Fibroblast of lung (primary cell): ENCODE measurements at regions not wholly inside any gene's neighbourhood (a gene's known extent, or its start where the extent isn't known, plus 50 kb on each side); places are given as distances from the start of the nearest gene placed in this dataset.
A peak's percentile ranks its signal among the peaks of the same experiment; 100 is the strongest.

Source experiments
- DNase-seq, 2 donors: peaks; one replicate each; pipeline versions ENCODE4 v3.0.0 to v3.0.0-alpha.2; 2010; ENCODE audit warnings: low read depth in 2 of 2
- H2AFZ ChIP-seq: 2 replicates; pipeline ENCODE4 v1.5.1; 2012; ENCODE audit warnings: low read length, control low read depth, inconsistent platforms
- H3K27ac ChIP-seq: 2 replicates; pipeline ENCODE4 v1.5.1; 2011; ENCODE audit warnings: low read length, control low read depth; ENCODE audit not compliant: insufficient read depth
- H3K27me3 ChIP-seq: 2 replicates; pipeline ENCODE4 v1.5.1; 2011; ENCODE audit warnings: mild to moderate bottlenecking, low read length; ENCODE audit not compliant: control insufficient read depth, insufficient read depth
- H3K36me3 ChIP-seq: 2 replicates; pipeline ENCODE4 v1.5.1; 2011; ENCODE audit warnings: low read length; ENCODE audit not compliant: control insufficient read depth, insufficient read depth
- H3K4me1 ChIP-seq: 2 replicates; pipeline ENCODE4 v1.5.1; 2011; ENCODE audit warnings: low read length; ENCODE audit not compliant: control insufficient read depth, insufficient read depth; ENCODE audit errors: extremely low read depth
- H3K4me2 ChIP-seq: 2 replicates; pipeline ENCODE4 v1.5.1; 2011; ENCODE audit warnings: low read length, control low read depth; ENCODE audit not compliant: insufficient read depth; ENCODE audit errors: extremely low read depth
- H3K4me3 ChIP-seq, 4 experiments: fragments of 200-600 bp in 1 of 4; sonication (generic) in 1 of 4; replicated peaks in 1 of 4; 2 replicates each; pipeline ENCODE4 v1.5.1; 2011 to 2016; ENCODE audit warnings: low read length in 4 of 4, low read depth in 3 of 4, mild to moderate bottlenecking in 3 of 4, control low read depth in 2 of 4, inconsistent platforms in 1 of 4, mixed read lengths in 1 of 4; ENCODE audit not compliant: insufficient read depth in 1 of 4; ENCODE audit errors: control extremely low read depth in 1 of 4
- H3K79me2 ChIP-seq: 2 replicates; pipeline ENCODE4 v1.5.1; 2012; ENCODE audit warnings: mild to moderate bottlenecking, low read length, inconsistent platforms; ENCODE audit not compliant: control insufficient read depth, insufficient read depth
- H3K9ac ChIP-seq: 2 replicates; pipeline ENCODE4 v1.5.1; 2011; ENCODE audit warnings: mild to moderate bottlenecking, low read length, control low read depth; ENCODE audit not compliant: insufficient read depth
- H3K9me3 ChIP-seq: 2 replicates; pipeline ENCODE4 v1.5.1; 2012; ENCODE audit warnings: low read depth, low read length; ENCODE audit not compliant: control insufficient read depth, insufficient read depth
- H4K20me1 ChIP-seq: 2 replicates; pipeline ENCODE4 v1.5.1; 2011; ENCODE audit warnings: low read length; ENCODE audit not compliant: control insufficient read depth, insufficient read depth; ENCODE audit errors: extremely low read depth
- EZH2 ChIP-seq: IDR thresholded peaks from 2 replicates; pipeline ENCODE4 v1.5.1; 2012; ENCODE audit warnings: low read length, control low read depth, mild to moderate bottlenecking; ENCODE audit errors: missing control alignments
- TF ChIP-seq, protein P1 (sequence below), 2 donors: IDR thresholded peaks in 1 of 2; conservative IDR thresholded peaks in 1 of 2; 1 replicate in 1 of 2; 2 replicates in 1 of 2; pipeline ENCODE4 v1.5.1; 2011 to 2012; ENCODE audit warnings: low read length in 2 of 2, control low read depth in 1 of 2, inconsistent platforms in 1 of 2, low read depth in 1 of 2, mild to moderate bottlenecking in 1 of 2

DNA sequence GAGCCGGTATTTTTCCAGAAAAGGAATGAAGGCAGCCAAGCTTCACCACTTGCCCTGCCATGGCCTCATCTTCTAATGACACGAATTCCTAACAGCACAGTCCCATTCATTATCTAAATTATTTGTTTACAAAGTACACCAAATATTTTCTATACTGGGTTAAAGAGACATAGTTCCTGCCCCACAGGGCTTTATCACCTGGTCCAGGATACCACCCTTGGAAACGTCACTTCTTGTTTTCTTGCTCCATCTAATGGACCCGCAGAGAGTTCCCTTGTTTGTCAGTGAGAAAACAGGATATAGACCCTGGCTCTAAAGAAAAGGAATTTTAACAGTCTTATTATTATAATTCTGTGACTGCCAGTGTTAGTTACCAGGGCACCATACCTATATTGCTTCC is 1165.4 kb downstream of the GATA3 start:
- H3K79me2 ChIP-seq = no peaks in the 10 kb centered on the region
- TF ChIP-seq, protein P1, sequence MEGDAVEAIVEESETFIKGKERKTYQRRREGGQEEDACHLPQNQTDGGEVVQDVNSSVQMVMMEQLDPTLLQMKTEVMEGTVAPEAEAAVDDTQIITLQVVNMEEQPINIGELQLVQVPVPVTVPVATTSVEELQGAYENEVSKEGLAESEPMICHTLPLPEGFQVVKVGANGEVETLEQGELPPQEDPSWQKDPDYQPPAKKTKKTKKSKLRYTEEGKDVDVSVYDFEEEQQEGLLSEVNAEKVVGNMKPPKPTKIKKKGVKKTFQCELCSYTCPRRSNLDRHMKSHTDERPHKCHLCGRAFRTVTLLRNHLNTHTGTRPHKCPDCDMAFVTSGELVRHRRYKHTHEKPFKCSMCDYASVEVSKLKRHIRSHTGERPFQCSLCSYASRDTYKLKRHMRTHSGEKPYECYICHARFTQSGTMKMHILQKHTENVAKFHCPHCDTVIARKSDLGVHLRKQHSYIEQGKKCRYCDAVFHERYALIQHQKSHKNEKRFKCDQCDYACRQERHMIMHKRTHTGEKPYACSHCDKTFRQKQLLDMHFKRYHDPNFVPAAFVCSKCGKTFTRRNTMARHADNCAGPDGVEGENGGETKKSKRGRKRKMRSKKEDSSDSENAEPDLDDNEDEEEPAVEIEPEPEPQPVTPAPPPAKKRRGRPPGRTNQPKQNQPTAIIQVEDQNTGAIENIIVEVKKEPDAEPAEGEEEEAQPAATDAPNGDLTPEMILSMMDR (conservative IDR thresholded peaks at IDR 0.05 in 1 of 2, IDR thresholded peaks at IDR 0.05 in 1 of 2; ENCODE audit: low read depth in 1 of 2, low read length in 2 of 2) = no peak
- TF ChIP-seq EZH2 = no peak
- no peak overlapping the region for H3K4me3 ChIP-seq
- H3K4me1 ChIP-seq = no peaks in the 10 kb centered on the region
- no peaks in the 10 kb centered on the region for H3K36me3 ChIP-seq
- no peaks in the 10 kb centered on the region for H4K20me1 ChIP-seq
- H3K9ac ChIP-seq = no peak overlapping the region
- no peak overlapping the region for H3K27ac ChIP-seq
- H3K9me3 ChIP-seq = no peaks in the 10 kb centered on the region
- no peak overlapping the region for H2AFZ ChIP-seq
- no peaks in the 10 kb centered on the region for H3K27me3 ChIP-seq
- no peak for DNase-seq
- H3K4me2 ChIP-seq = no peak overlapping the region

DNA sequence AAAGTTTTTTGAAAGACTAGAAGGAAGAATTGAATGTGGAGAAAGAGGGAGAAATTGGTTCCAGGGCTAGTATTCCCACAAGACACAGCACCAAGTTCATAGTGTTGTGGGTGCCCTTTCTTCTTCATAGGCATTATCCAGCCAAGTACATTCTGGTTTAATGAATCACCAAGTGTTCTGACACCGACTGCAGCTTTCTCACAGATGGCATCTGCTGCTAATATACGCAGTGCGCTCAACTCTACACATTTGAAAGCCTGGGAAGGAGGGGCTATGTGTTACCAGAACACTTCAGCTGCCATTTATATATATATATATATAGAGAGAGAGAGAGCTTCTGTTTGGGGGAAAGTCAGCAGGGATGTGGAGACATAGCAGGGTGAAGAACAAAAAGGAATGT is 1168.4 kb downstream of the GATA3 start:
- H3K4me2 ChIP-seq = no peak overlapping the region

DNA sequence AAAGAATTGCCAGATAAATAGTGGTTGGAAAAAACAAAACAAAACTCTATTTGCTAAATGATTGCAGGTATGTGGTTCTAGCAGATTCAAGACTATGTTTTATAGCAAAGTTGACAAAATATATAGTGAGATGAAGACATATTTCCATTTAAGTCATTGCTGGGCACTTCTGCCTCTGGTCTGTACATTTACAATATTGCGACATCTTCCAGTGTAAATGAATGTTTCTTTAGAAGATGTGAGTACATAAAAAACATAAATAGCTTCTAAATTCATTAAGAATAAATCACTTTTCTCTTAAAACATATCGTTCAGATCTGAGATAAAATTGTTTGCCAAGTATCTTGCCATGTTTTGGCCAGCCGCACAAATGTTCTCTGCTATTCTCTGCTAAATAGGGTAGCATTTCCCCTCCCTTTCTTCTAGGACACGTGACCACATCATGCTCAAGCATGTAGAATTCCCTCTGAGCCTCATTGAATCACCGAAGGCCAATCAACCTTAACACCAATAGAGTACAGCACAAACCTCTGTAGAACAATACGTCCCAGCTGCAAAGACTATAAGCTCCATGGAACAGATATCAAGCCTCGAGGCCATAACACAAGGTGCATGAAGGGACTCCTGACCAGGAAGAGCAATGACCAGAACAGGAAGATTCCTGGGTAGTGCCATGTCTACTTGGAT is 1173.3 kb downstream of the GATA3 start:
- no peaks in the 10 kb centered on the region for H3K27me3 ChIP-seq
- H3K9ac ChIP-seq = no peak overlapping the region
- no peak overlapping the region for H2AFZ ChIP-seq
- H3K36me3 ChIP-seq = no peaks in the 10 kb centered on the region
- H3K27ac ChIP-seq = no peak overlapping the region
- no peak for TF ChIP-seq EZH2
- TF ChIP-seq, protein P1 (conservative IDR thresholded peaks at IDR 0.05 in 1 of 2, IDR thresholded peaks at IDR 0.05 in 1 of 2; ENCODE audit: low read depth in 1 of 2, low read length in 2 of 2) = no peak
- H3K4me2 ChIP-seq = no peak overlapping the region
- DNase-seq = no peak
- H3K9me3 ChIP-seq = no peaks in the 10 kb centered on the region
- no peaks in the 10 kb centered on the region for H4K20me1 ChIP-seq
- H3K79me2 ChIP-seq = no peaks in the 10 kb centered on the region
- H3K4me1 ChIP-seq = peaks cover 2% of the 10 kb centered on the region
- no peak overlapping the region for H3K4me3 ChIP-seq

More for the DNA sequence above, 1168.4 kb downstream of the GATA3 start:
- Histone ChIP-seq H3K9ac (no peak overlapping the region), H3K27ac (no peak overlapping the region), H3K9me3 (no peaks in the 10 kb centered on the region), H2AFZ (no peak overlapping the region), H3K79me2 (no peaks in the 10 kb centered on the region), H3K4me1 (no peaks in the 10 kb centered on the region), H4K20me1 (no peaks in the 10 kb centered on the region), H3K27me3 (no peaks in the 10 kb centered on the region), H3K36me3 (no peaks in the 10 kb centered on the region), H3K4me3 (no peak overlapping the region)
- peak; percentile 60 to 62 for DNase-seq
- TF ChIP-seq, protein P1 (conservative IDR thresholded peaks at IDR 0.05 in 1 of 2, IDR thresholded peaks at IDR 0.05 in 1 of 2; ENCODE audit: low read depth in 1 of 2, low read length in 2 of 2) = no peak
- TF ChIP-seq EZH2 = no peak
